ENCODE measurements at regions not wholly inside any gene's neighbourhood (a gene's known extent, or its start where the extent isn't known, plus 50 kb on each side); places are given as distances from the start of the nearest gene placed in this dataset.

DNA sequence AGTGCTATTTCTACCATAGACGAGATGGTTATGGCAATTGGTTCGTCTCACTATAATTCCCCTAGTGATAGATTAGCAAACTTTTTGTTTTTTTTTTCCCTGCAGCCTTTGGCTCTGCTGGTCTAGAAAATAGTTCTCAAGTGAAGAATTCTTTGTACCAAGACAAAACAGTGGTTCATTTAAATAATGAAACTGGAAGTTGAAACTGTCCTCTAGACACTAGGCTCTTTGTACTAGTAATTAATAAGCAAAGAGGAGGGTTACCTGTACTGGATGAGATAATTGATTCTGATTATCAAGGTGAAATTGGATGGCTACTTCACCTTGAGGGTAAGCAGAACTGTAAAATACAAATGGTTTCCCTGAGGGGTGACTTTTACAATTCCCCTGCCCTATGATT lies 156.9 kb upstream of the DCC start (continued):
- no peak for TF ChIP-seq ZNF121 (CRISPR knock-in tag; conservative IDR thresholded peaks at IDR 0.05)
- no peak for TF ChIP-seq ZC3H4 (CRISPR knock-in tag; IDR thresholded peaks at IDR 0.05; ENCODE audit: borderline replicate concordance)
- TF ChIP-seq, protein P1, sequence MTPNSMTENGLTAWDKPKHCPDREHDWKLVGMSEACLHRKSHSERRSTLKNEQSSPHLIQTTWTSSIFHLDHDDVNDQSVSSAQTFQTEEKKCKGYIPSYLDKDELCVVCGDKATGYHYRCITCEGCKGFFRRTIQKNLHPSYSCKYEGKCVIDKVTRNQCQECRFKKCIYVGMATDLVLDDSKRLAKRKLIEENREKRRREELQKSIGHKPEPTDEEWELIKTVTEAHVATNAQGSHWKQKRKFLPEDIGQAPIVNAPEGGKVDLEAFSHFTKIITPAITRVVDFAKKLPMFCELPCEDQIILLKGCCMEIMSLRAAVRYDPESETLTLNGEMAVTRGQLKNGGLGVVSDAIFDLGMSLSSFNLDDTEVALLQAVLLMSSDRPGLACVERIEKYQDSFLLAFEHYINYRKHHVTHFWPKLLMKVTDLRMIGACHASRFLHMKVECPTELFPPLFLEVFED (CRISPR knock-in tag; conservative IDR thresholded peaks at IDR 0.05): no peak
- TF ChIP-seq ZNF212 (CRISPR knock-in tag; IDR thresholded peaks at IDR 0.05): no peak
- TF ChIP-seq CBFA2T3 (IDR thresholded peaks at IDR 0.05): no peak

GRCh38 chr18:52190195-52190594 lies 149.8 kb upstream of the DCC start:
- 0% methylated on average over 3 of the region's 3 CpGs for WGBS (ENCODE audit: insufficient coverage, low coverage, missing lambda C conversion rate)
- Histone ChIP-seq H3K27me3 (ENCODE audit: control insufficient read depth in 2 of 2, insufficient read depth in 2 of 2, low read length in 2 of 2) (no peaks in the 10 kb centered on the region), H3K4me2 (ENCODE audit: insufficient read depth, low read length) (no peak overlapping the region), H3K9ac (ENCODE audit: insufficient read depth in 1 of 2, low read depth in 2 of 2, low read length in 2 of 2) (no peak overlapping the region), H4K20me1 (replicated peaks; ENCODE audit: control insufficient read depth, insufficient read depth, low read length) (no peaks in the 10 kb centered on the region), H3K4me3 (no peak overlapping the region), H2AFZ (ENCODE audit: low read depth, low read length) (no peak overlapping the region), H3K4me1 (replicated peaks in 1 of 2; ENCODE audit: control insufficient read depth in 2 of 2, insufficient read depth in 2 of 2, low read length in 2 of 2) (no peaks in the 10 kb centered on the region), H3K27ac (ENCODE audit: extremely low read depth, low read depth, low read length) (no peak overlapping the region), H3K9me3 (replicated peaks; ENCODE audit: control insufficient read depth, insufficient read depth, low read depth, low read length) (no peaks in the 10 kb centered on the region), H3K36me3 (ENCODE audit: control insufficient read depth, insufficient read depth, low read length) (no peaks in the 10 kb centered on the region), H3K9me1 (ENCODE audit: control insufficient read depth, insufficient read depth, low read length) (no peaks in the 10 kb centered on the region), H3K79me2 (ENCODE audit: control insufficient read depth, insufficient read depth, low read length) (no peaks in the 10 kb centered on the region)
- CTCF ChIA-PET (ENCODE audit: low intra/inter-chr PET ratio): no interaction called here
- no peak for DNase-seq (ENCODE audit: extremely low read depth in 1 of 4, low spot score in 3 of 4)
- TF ChIP-seq NR2C1 (IDR thresholded peaks at IDR 0.05): no peak
- no peak for TF ChIP-seq NR2C1 (tag; IDR thresholded peaks at IDR 0.05)
- TF ChIP-seq ZNF79 (CRISPR knock-in tag; IDR thresholded peaks at IDR 0.05; ENCODE audit: low read depth): no peak
- TF ChIP-seq TAF15 (IDR thresholded peaks at IDR 0.05; ENCODE audit: low read depth, low read length): no peak
- TF ChIP-seq HOXB6 (CRISPR knock-in tag; IDR thresholded peaks at IDR 0.05; ENCODE audit: borderline replicate concordance): no peak
- TF ChIP-seq HSF4 (CRISPR knock-in tag; IDR thresholded peaks at IDR 0.05; ENCODE audit: borderline replicate concordance): no peak
- TF ChIP-seq SAP30 (IDR thresholded peaks at IDR 0.05; ENCODE audit: borderline replicate concordance, insufficient read depth, low read depth, low read length, poor library complexity, severe bottlenecking): no peak
- no peak for TF ChIP-seq CBX8 (IDR thresholded peaks at IDR 0.05; ENCODE audit: borderline replicate concordance, extremely low read depth, low read depth, low read length, poor library complexity, severe bottlenecking)
- no peak for TF ChIP-seq NCOA4 (IDR thresholded peaks at IDR 0.05; ENCODE audit: partially characterized antibody)
- TF ChIP-seq CBX3 (IDR thresholded peaks at IDR 0.05; ENCODE audit: borderline replicate concordance in 1 of 2, low read length in 2 of 2): no peak
- no peak for TF ChIP-seq RAD21 (CRISPR knock-in tag; conservative IDR thresholded peaks at IDR 0.05 in 1 of 2, IDR thresholded peaks at IDR 0.05 in 1 of 2)
- no peak for TF ChIP-seq ELF1 (tag; IDR thresholded peaks at IDR 0.05)
- no peak for TF ChIP-seq MEF2A (IDR thresholded peaks at IDR 0.05; ENCODE audit: control insufficient read depth, low read depth, low read length)
- TF ChIP-seq, protein P2, sequence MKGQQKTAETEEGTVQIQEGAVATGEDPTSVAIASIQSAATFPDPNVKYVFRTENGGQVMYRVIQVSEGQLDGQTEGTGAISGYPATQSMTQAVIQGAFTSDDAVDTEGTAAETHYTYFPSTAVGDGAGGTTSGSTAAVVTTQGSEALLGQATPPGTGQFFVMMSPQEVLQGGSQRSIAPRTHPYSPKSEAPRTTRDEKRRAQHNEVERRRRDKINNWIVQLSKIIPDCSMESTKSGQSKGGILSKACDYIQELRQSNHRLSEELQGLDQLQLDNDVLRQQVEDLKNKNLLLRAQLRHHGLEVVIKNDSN (CRISPR knock-in tag; IDR thresholded peaks at IDR 0.05): no peak
- intact Hi-C loops (cut with micrococcal nuclease): no loop called here
- in situ Hi-C loops (cut with MboI): no loop called here
- ATAC-seq: no peak
- POLR2A ChIA-PET: no interaction called here
- no TSS peak for BruUV-seq (replicated peaks)
- FAIRE-seq: no peak

Measured in K562 (cell line).